ENCODE measurements at regions not wholly inside any gene's neighbourhood (a gene's known extent, or its start where the extent isn't known, plus 50 kb on each side); places are given as distances from the start of the nearest gene placed in this dataset.
"Not testable (repeated sequence)": the region's sequence is repeated elsewhere in the genome, so short reads cannot be mapped to it uniquely, and the experiment has no call there.

GRCh38 chr9:31740705-31741104 lies 643.7 kb upstream of the ACO1 start:
- no peak for TF ChIP-seq CTCF (conservative IDR thresholded peaks at IDR 0.05; ENCODE audit: low read depth, low read length)
- peak; percentile 45 for DNase-seq (ENCODE audit: low read depth)

GRCh38 chr9:31744589-31744988 lies 639.9 kb upstream of the ACO1 start:
- no peak for DNase-seq (ENCODE audit: low read depth)
- no peak for TF ChIP-seq CTCF (conservative IDR thresholded peaks at IDR 0.05; ENCODE audit: low read depth, low read length)
- H3K4me3 ChIP-seq (ENCODE audit: low read depth, low read length), result no peak overlapping the region

More at GRCh38 chr9:31740705-31741104, 643.7 kb upstream of the ACO1 start:
- no peak overlapping the region for H3K4me3 ChIP-seq (ENCODE audit: low read depth, low read length)

GRCh38 chr9:31745468-31745867 lies 639.0 kb upstream of the ACO1 start:
- no peak overlapping the region for H3K4me3 ChIP-seq (ENCODE audit: low read depth, low read length)
- peak; percentile 7 for DNase-seq (ENCODE audit: low read depth)
- no peak for TF ChIP-seq CTCF (conservative IDR thresholded peaks at IDR 0.05; ENCODE audit: low read depth, low read length)

- no peak for DNase-seq (ENCODE audit: low read depth)
- no peak for TF ChIP-seq CTCF (conservative IDR thresholded peaks at IDR 0.05; ENCODE audit: low read depth, low read length)
- no peak overlapping the region for H3K4me3 ChIP-seq (ENCODE audit: low read depth, low read length)
These were observed 638.6 kb upstream of the ACO1 start for GRCh38 chr9:31745886-31746285.

GRCh38 chr9:31753756-31754155 lies 630.7 kb upstream of the ACO1 start:
- no peak for DNase-seq (ENCODE audit: low read depth)
- TF ChIP-seq CTCF (conservative IDR thresholded peaks at IDR 0.05; ENCODE audit: low read depth, low read length), result no peak
- no peak overlapping the region for H3K4me3 ChIP-seq (ENCODE audit: low read depth, low read length)

GRCh38 chr9:31759703-31760102 lies 624.7 kb upstream of the ACO1 start:
- H3K4me3 ChIP-seq (ENCODE audit: low read depth, low read length), result no peak overlapping the region
- TF ChIP-seq CTCF (conservative IDR thresholded peaks at IDR 0.05; ENCODE audit: low read depth, low read length), result no peak
- no peak for DNase-seq (ENCODE audit: low read depth)

GRCh38 chr9:31774021-31774420 lies 610.4 kb upstream of the ACO1 start:
- H3K4me3 ChIP-seq (ENCODE audit: low read depth, low read length); DNase-seq (ENCODE audit: low read depth): not testable (repeated sequence)

- H3K4me3 ChIP-seq (ENCODE audit: low read depth, low read length), result no peak overlapping the region
- TF ChIP-seq CTCF (conservative IDR thresholded peaks at IDR 0.05; ENCODE audit: low read depth, low read length), result no peak
- DNase-seq (ENCODE audit: low read depth), result no peak
These were observed 609.9 kb upstream of the ACO1 start for GRCh38 chr9:31774571-31774970.

All from choroid plexus epithelial cell (primary cell).